NOMO-1 treated with DMSO at 0.1 percent for 48 hours (cell line): ENCODE measurements at regions not wholly inside any gene's neighbourhood (a gene's known extent, or its start where the extent isn't known, plus 50 kb on each side); places are given as distances from the start of the nearest gene placed in this dataset.
A peak's percentile ranks its signal among the peaks of the same experiment; 100 is the strongest.
"Not testable (repeated sequence)": the region's sequence is repeated elsewhere in the genome, so short reads cannot be mapped to it uniquely, and the experiment has no call there.

Experiments
- DNase-seq: peaks from one replicate; lab custom pipeline; 2025; ENCODE audit not compliant: unreplicated experiment; lab: John Stamatoyannopoulos, UW

GRCh38 chr1:147103416-147104155 is 68.7 kb downstream of the PRKAB2 start:
- not testable (repeated sequence) for DNase-seq

GRCh38 chr1:147099192-147099591 is 73.1 kb downstream of the PRKAB2 start:
- no peak for DNase-seq

- not testable (repeated sequence) for DNase-seq
These were observed 73.8 kb downstream of the PRKAB2 start for GRCh38 chr1:147098338-147098973.

- no peak for DNase-seq
These were observed 76.6 kb downstream of the PRKAB2 start for GRCh38 chr1:147095691-147096090.

- DNase-seq = no peak
These were observed 80.5 kb downstream of the PRKAB2 start for GRCh38 chr1:147091801-147092200.

- no peak for DNase-seq
These were observed 82.8 kb downstream of the PRKAB2 start for GRCh38 chr1:147089457-147089856.

GRCh38 chr1:147086129-147086528 is 86.1 kb downstream of the PRKAB2 start:
- DNase-seq = no peak

- DNase-seq = peak; percentile 81
These were observed 87.8 kb downstream of the PRKAB2 start for GRCh38 chr1:147084273-147085096.

- DNase-seq = no peak
These were observed 88.4 kb downstream of the PRKAB2 start for GRCh38 chr1:147083919-147084272.

GRCh38 chr1:147080671-147081394 is 91.4 kb downstream of the PRKAB2 start:
- DNase-seq = no peak

- no peak for DNase-seq
These were observed 92.1 kb downstream of the PRKAB2 start for GRCh38 chr1:147080006-147080661.

- DNase-seq = no peak
These were observed 92.8 kb downstream of the PRKAB2 start for GRCh38 chr1:147079400-147080005.

GRCh38 chr1:147078606-147079399 is 93.5 kb downstream of the PRKAB2 start:
- DNase-seq = no peak

GRCh38 chr1:147077936-147078605 is 94.2 kb downstream of the PRKAB2 start:
- DNase-seq = no peak

GRCh38 chr1:147077523-147077922 is 94.7 kb downstream of the PRKAB2 start:
- no peak for DNase-seq

- DNase-seq = no peak
These were observed 95.2 kb downstream of the PRKAB2 start for GRCh38 chr1:147077081-147077480.

- no peak for DNase-seq
These were observed 95.8 kb downstream of the PRKAB2 start for GRCh38 chr1:147076442-147076841.

GRCh38 chr1:147072482-147073432 is 99.5 kb downstream of the PRKAB2 start:
- no peak for DNase-seq
